ENCODE measurements at regions not wholly inside any gene's neighbourhood (a gene's known extent, or its start where the extent isn't known, plus 50 kb on each side); places are given as distances from the start of the nearest gene placed in this dataset.

GRCh38 chr6:113055061-113055460 lies 707.9 kb downstream of the RFPL4B start:
- no peaks in the 10 kb centered on the region for H3K27me3 ChIP-seq (ENCODE audit: insufficient read depth, low read length)
- H3K79me2 ChIP-seq (ENCODE audit: insufficient read depth, low read length), result no peaks in the 10 kb centered on the region
- H3K4me3 ChIP-seq (ENCODE audit: low read depth, low read length, poor library complexity, severe bottlenecking), result no peak overlapping the region

GRCh38 chr6:113055998-113056397 lies 708.9 kb downstream of the RFPL4B start:
- H3K27me3 ChIP-seq (ENCODE audit: insufficient read depth, low read length), result no peaks in the 10 kb centered on the region
- H2AFZ ChIP-seq (ENCODE audit: low read length), result no peak overlapping the region
- no peaks in the 10 kb centered on the region for H3K36me3 ChIP-seq (ENCODE audit: insufficient read depth, low read length)
- no peaks in the 10 kb centered on the region for H3F3A ChIP-seq (ENCODE audit: insufficient read depth, low read length)
- H3K9me2 ChIP-seq (ENCODE audit: low read depth, low read length), result no peaks in the 10 kb centered on the region
- no peak overlapping the region for H3K27ac ChIP-seq (ENCODE audit: low read depth, low read length, poor library complexity, severe bottlenecking)
- H4K20me1 ChIP-seq (ENCODE audit: insufficient read depth, low read length), result no peaks in the 10 kb centered on the region
- H3K4me2 ChIP-seq (ENCODE audit: low read length), result no peak overlapping the region
- no peak overlapping the region for H3K4me3 ChIP-seq (ENCODE audit: low read depth, low read length, poor library complexity, severe bottlenecking)
- H3K4me1 ChIP-seq (ENCODE audit: insufficient read depth, low read length, severe bottlenecking), result no peaks in the 10 kb centered on the region
- no peaks in the 10 kb centered on the region for H3K79me2 ChIP-seq (ENCODE audit: insufficient read depth, low read length)
- no peaks in the 10 kb centered on the region for H3K9me3 ChIP-seq (ENCODE audit: low read length)
- no peak overlapping the region for H3K9ac ChIP-seq (ENCODE audit: low read length)
- TF ChIP-seq, protein P1, sequence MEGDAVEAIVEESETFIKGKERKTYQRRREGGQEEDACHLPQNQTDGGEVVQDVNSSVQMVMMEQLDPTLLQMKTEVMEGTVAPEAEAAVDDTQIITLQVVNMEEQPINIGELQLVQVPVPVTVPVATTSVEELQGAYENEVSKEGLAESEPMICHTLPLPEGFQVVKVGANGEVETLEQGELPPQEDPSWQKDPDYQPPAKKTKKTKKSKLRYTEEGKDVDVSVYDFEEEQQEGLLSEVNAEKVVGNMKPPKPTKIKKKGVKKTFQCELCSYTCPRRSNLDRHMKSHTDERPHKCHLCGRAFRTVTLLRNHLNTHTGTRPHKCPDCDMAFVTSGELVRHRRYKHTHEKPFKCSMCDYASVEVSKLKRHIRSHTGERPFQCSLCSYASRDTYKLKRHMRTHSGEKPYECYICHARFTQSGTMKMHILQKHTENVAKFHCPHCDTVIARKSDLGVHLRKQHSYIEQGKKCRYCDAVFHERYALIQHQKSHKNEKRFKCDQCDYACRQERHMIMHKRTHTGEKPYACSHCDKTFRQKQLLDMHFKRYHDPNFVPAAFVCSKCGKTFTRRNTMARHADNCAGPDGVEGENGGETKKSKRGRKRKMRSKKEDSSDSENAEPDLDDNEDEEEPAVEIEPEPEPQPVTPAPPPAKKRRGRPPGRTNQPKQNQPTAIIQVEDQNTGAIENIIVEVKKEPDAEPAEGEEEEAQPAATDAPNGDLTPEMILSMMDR (IDR thresholded peaks at IDR 0.05; ENCODE audit: low read length), result no peak
- no peak for TF ChIP-seq EZH2 (IDR thresholded peaks at IDR 0.05; ENCODE audit: borderline replicate concordance, low read length)

More at GRCh38 chr6:113055061-113055460, 707.9 kb downstream of the RFPL4B start:
- no peaks in the 10 kb centered on the region for H3K9me3 ChIP-seq (ENCODE audit: low read length)
- H3K4me1 ChIP-seq (ENCODE audit: insufficient read depth, low read length, severe bottlenecking), result no peaks in the 10 kb centered on the region
- H3K4me2 ChIP-seq (ENCODE audit: low read length), result no peak overlapping the region
- no peak overlapping the region for H2AFZ ChIP-seq (ENCODE audit: low read length)
- no peaks in the 10 kb centered on the region for H4K20me1 ChIP-seq (ENCODE audit: insufficient read depth, low read length)
- H3F3A ChIP-seq (ENCODE audit: insufficient read depth, low read length), result no peaks in the 10 kb centered on the region
- H3K36me3 ChIP-seq (ENCODE audit: insufficient read depth, low read length), result no peaks in the 10 kb centered on the region
- TF ChIP-seq EZH2 (IDR thresholded peaks at IDR 0.05; ENCODE audit: borderline replicate concordance, low read length), result no peak
- TF ChIP-seq, protein P1 (IDR thresholded peaks at IDR 0.05; ENCODE audit: low read length), result no peak
- H3K9me2 ChIP-seq (ENCODE audit: low read depth, low read length), result no peaks in the 10 kb centered on the region
- H3K27ac ChIP-seq (ENCODE audit: low read depth, low read length, poor library complexity, severe bottlenecking), result no peak overlapping the region
- no peak overlapping the region for H3K9ac ChIP-seq (ENCODE audit: low read length)

GRCh38 chr6:113057567-113058053 lies 710.5 kb downstream of the RFPL4B start:
- Histone ChIP-seq H3K79me2 (ENCODE audit: insufficient read depth, low read length) (no peaks in the 10 kb centered on the region), H3K9me3 (ENCODE audit: low read length) (no peaks in the 10 kb centered on the region), H2AFZ (ENCODE audit: low read length) (no peak overlapping the region), H3K27ac (ENCODE audit: low read depth, low read length, poor library complexity, severe bottlenecking) (no peak overlapping the region), H3F3A (ENCODE audit: insufficient read depth, low read length) (no peaks in the 10 kb centered on the region), H3K36me3 (ENCODE audit: insufficient read depth, low read length) (no peaks in the 10 kb centered on the region), H3K4me3 (ENCODE audit: low read depth, low read length, poor library complexity, severe bottlenecking) (no peak overlapping the region), H3K4me1 (ENCODE audit: insufficient read depth, low read length, severe bottlenecking) (no peaks in the 10 kb centered on the region), H3K4me2 (ENCODE audit: low read length) (no peak overlapping the region), H4K20me1 (ENCODE audit: insufficient read depth, low read length) (no peaks in the 10 kb centered on the region), H3K9ac (ENCODE audit: low read length) (no peak overlapping the region), H3K27me3 (ENCODE audit: insufficient read depth, low read length) (no peaks in the 10 kb centered on the region), H3K9me2 (ENCODE audit: low read depth, low read length) (no peaks in the 10 kb centered on the region)
- TF ChIP-seq, protein P1 (IDR thresholded peaks at IDR 0.05; ENCODE audit: low read length), result no peak
- TF ChIP-seq EZH2 (IDR thresholded peaks at IDR 0.05; ENCODE audit: borderline replicate concordance, low read length), result no peak
